Kidney (tissue), 13 donors: ENCODE measurements at regions not wholly inside any gene's neighbourhood (a gene's known extent, or its start where the extent isn't known, plus 50 kb on each side); places are given as distances from the start of the nearest gene placed in this dataset.

Experiments
- DNase-seq, 5 donors: peaks; one replicate each; pipeline ENCODE4 v3.0.0-alpha.2; 2013 to 2020
- FAIRE-seq: peaks from 2 replicates; lab custom pipeline; 2012; peaks lifted over from hg19 to GRCh38; lab: Jason Lieb, UNC
- H3K27ac ChIP-seq, 2 donors: one replicate each; pipeline ENCODE4 v1.7.0; 2013; ENCODE audit warnings: low read depth in 2 of 2, low read length in 2 of 2, inconsistent platforms in 1 of 2
- H3K27me3 ChIP-seq: one replicate; pipeline ENCODE4 v1.7.1; 2013; ENCODE audit warnings: low read length, inconsistent platforms; ENCODE audit not compliant: control insufficient read depth, insufficient read depth
- H3K36me3 ChIP-seq, 3 donors: one replicate each; pipeline versions ENCODE4 v1.7.0 to v1.7.1; 2013; ENCODE audit warnings: low read length in 3 of 3, control low read depth in 1 of 3, inconsistent platforms in 1 of 3; ENCODE audit not compliant: insufficient read depth in 3 of 3, control insufficient read depth in 2 of 3
- H3K4me1 ChIP-seq, 3 donors: one replicate each; pipeline versions ENCODE4 v1.7.0 to v1.7.1; 2013; ENCODE audit warnings: low read length in 3 of 3, inconsistent platforms in 1 of 3, low read depth in 1 of 3; ENCODE audit not compliant: control insufficient read depth in 2 of 3, insufficient read depth in 2 of 3
- H3K4me3 ChIP-seq, 3 donors: one replicate each; pipeline versions ENCODE4 v1.7.0 to v1.8.1; 2013; ENCODE audit warnings: low read length in 3 of 3, control low read depth in 1 of 3, inconsistent platforms in 1 of 3
- H3K9ac ChIP-seq, 3 donors: one replicate each; pipeline versions ENCODE4 v1.7.0 to v1.7.1; 2013; ENCODE audit warnings: low read length in 3 of 3, control low read depth in 1 of 3, inconsistent platforms in 1 of 3
- H3K9me3 ChIP-seq, 3 donors: one replicate each; pipeline versions ENCODE4 v1.7.0 to v1.7.1; 2013; ENCODE audit warnings: low read length in 3 of 3, control low read depth in 1 of 3, inconsistent platforms in 1 of 3; ENCODE audit not compliant: control insufficient read depth in 2 of 3, insufficient read depth in 1 of 3
- intact Hi-C: fragments of 100-400 bp; cut with DNase I; formaldehyde crosslinking; loops from one replicate; pipeline ENCODE4 v1.11.1; 2022
- TF ChIP-seq, protein P1 (sequence below): IDR thresholded peaks from 3 replicates; pipeline ENCODE4 v1.5.1; 2012; ENCODE audit warnings: mild to moderate bottlenecking, moderate library complexity, borderline replicate concordance; ENCODE audit not compliant: insufficient read depth; ENCODE audit errors: extremely low read depth
- donor health status: control.
- donor health status: control.
- donor health status: control.
- donor health status: control.
- donor health status: control.
- donor health status: DM: yes; HTN: yes; CAD: no.
- donor health status: Normal renal cell carcinoma (clear cell type).

DNA sequence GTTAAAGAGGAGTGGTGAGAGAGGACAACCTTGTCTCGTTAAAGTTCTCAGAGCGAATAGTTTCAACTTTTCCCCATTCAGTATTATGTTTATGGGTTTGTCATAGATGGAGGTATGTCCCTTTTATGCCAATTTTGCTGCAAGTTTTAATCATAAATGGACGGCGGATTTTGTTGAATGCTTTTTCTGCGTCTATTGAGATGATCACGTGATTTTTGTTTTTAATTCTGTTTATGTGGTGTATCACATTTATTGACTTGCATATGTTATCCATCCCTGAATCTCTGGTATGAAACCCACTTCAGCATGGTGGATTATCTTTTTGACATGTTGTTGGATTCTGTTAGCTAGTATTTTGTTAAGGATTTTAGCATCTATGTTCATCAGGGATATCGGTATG lies 1123.8 kb upstream of the KLHL29 start:
- Histone ChIP-seq H3K27ac (no peak overlapping the region), H3K9ac (no peak overlapping the region), H3K27me3 (no peaks in the 10 kb centered on the region), H3K4me1 (no peaks in the 10 kb centered on the region), H3K36me3 (no peaks in the 10 kb centered on the region), H3K4me3 (no peak overlapping the region), H3K9me3 (no peaks in the 10 kb centered on the region)
- TF ChIP-seq, protein P1, sequence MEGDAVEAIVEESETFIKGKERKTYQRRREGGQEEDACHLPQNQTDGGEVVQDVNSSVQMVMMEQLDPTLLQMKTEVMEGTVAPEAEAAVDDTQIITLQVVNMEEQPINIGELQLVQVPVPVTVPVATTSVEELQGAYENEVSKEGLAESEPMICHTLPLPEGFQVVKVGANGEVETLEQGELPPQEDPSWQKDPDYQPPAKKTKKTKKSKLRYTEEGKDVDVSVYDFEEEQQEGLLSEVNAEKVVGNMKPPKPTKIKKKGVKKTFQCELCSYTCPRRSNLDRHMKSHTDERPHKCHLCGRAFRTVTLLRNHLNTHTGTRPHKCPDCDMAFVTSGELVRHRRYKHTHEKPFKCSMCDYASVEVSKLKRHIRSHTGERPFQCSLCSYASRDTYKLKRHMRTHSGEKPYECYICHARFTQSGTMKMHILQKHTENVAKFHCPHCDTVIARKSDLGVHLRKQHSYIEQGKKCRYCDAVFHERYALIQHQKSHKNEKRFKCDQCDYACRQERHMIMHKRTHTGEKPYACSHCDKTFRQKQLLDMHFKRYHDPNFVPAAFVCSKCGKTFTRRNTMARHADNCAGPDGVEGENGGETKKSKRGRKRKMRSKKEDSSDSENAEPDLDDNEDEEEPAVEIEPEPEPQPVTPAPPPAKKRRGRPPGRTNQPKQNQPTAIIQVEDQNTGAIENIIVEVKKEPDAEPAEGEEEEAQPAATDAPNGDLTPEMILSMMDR: no peak
- no peak for DNase-seq
- intact Hi-C loops: no loop called here
- FAIRE-seq: no peak

DNA sequence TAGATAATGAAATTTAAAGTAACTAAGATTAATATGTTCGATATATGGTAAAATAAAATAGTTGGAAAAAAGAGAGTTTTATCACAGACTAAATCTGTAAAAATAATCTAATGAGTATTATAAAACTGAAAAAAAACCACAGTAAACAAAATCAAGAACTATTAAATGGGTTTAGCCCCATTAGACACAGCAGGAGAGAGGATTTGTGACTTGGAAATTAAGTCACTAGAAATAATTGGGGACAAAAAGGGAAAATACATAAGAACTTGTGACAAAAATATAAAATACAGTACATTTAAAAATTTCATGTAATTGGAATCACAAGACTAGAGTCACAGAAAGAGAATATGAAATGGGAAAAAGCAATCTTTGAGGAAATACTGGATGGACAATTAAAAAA lies 1114.6 kb upstream of the KLHL29 start:
- Histone ChIP-seq H3K9ac (no peak overlapping the region), H3K4me1 (no peaks in the 10 kb centered on the region), H3K9me3 (no peaks in the 10 kb centered on the region), H3K27ac (no peak overlapping the region), H3K27me3 (no peaks in the 10 kb centered on the region), H3K36me3 (no peaks in the 10 kb centered on the region), H3K4me3 (no peak overlapping the region)
- TF ChIP-seq, protein P1: no peak
- FAIRE-seq: no peak
- no peak for DNase-seq
- intact Hi-C loops: no loop called here

DNA sequence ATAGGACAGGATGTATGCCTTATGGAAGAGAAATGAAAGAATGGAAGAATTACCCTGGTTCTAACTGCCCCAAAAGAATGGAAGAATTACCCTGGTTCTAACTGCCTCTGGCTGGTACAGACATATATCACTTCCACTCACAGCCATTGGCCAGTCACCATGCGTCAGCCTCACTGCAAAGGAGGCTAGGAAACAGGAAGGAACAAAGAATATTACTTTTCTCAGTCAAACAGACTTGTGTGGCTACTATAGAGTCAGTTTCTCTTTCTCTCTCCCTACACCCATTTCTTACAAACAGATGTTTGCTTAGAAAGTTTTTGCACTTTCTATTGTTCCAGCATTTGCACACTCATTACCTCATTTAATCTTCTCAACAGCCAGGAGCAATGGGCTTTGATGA lies 1111.1 kb upstream of the KLHL29 start:
- no peaks in the 10 kb centered on the region for H3K9me3 ChIP-seq
- intact Hi-C loops: no loop called here
- TF ChIP-seq, protein P1: no peak
- H3K4me1 ChIP-seq: no peaks in the 10 kb centered on the region
- FAIRE-seq (no peak), DNase-seq (no peak)
- H3K4me3 ChIP-seq: no peak overlapping the region
- no peaks in the 10 kb centered on the region for H3K27me3 ChIP-seq
- H3K9ac ChIP-seq: no peak overlapping the region
- H3K27ac ChIP-seq: no peak overlapping the region
- H3K36me3 ChIP-seq: no peaks in the 10 kb centered on the region

DNA sequence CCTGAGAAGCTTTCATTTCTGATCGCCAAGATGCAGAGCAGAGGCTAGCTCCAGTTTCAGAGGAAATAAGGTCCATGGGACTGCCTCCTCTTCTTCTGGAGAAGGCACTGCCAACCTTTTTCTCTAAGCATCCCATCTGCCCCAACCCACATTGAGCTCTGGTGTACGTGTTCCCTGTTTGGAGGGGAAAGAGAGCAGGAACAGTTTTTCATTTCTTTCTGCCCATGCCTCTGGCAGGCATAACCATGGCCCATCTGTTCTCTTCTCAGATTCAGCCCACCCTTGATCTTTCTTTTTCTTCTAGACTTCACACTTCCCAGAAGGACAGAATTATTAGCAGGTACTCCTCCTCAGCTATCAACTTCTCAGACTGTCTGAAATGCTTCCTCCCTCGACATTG lies 1110.3 kb upstream of the KLHL29 start:
- Histone ChIP-seq H3K36me3 (no peaks in the 10 kb centered on the region), H3K27ac (no peak overlapping the region), H3K9me3 (no peaks in the 10 kb centered on the region), H3K4me3 (no peak overlapping the region), H3K4me1 (no peaks in the 10 kb centered on the region), H3K9ac (no peak overlapping the region), H3K27me3 (no peaks in the 10 kb centered on the region)
- intact Hi-C loops: no loop called here
- TF ChIP-seq, protein P1: no peak
- FAIRE-seq: no peak
- no peak for DNase-seq
